Femur (tissue), 1 donor: ENCODE measurements at regions not wholly inside any gene's neighbourhood (a gene's known extent, or its start where the extent isn't known, plus 50 kb on each side); places are given as distances from the start of the nearest gene placed in this dataset.
"Not testable (repeated sequence)": the region's sequence is repeated elsewhere in the genome, so short reads cannot be mapped to it uniquely, and the experiment has no call there.

ENCODE experiments used
- DNase-seq: peaks from one replicate; pipeline ENCODE4 v3.0.0-alpha.2; 2017

DNA sequence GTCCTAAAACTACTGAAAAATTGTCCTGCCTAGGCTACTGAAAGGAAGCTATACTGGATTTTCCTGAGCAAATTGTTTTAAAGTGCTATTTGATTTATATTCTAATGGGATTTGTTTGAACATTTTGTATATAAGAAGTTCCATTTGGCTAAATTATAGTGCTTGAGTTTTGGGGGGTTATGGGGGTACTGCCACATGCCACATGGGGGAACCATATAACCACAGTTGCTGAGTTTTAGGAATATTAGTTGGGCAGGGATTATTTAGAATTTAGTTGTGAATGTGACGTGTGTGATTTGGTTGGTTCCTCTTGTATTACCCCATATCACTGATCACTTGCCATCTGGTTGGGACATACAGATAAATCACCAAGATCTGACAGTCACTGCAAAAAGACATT, 224.5 kb upstream of the TAPT1 start:
- DNase-seq = no peak

- DNase-seq = no peak
Observed at GRCh38 chr4:16450031-16450430, 223.8 kb upstream of the TAPT1 start.

- DNase-seq = no peak
Observed at GRCh38 chr4:16449406-16449805, 223.1 kb upstream of the TAPT1 start.

DNA sequence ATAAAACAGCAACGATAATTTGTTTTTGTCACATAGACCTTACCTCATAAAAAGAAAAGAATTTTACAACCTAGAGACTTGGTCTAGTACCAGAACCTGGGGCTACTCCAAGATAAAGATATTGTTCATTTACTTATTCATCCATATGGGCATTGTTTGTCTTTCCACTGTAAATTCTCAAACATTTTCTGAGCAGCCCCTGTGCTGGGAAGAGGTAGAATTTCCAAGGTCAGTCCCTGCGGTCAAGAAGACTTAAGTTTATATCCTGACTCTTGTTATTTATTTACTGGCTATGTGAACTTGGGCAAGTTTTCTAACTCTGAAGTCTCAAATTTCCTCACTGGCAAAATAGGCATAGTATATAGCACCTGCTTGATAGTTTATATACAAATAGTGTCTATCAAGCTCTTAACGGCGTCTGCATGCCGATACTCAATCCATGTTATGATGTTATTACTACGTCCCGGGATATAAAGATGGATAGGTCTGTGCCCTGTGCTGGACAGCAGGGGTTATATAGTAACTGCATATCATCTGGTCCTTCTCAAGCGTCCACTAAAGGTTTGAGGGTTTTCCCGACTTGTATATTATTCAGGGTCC, 222.1 kb upstream of the TAPT1 start:
- no peak for DNase-seq

DNA sequence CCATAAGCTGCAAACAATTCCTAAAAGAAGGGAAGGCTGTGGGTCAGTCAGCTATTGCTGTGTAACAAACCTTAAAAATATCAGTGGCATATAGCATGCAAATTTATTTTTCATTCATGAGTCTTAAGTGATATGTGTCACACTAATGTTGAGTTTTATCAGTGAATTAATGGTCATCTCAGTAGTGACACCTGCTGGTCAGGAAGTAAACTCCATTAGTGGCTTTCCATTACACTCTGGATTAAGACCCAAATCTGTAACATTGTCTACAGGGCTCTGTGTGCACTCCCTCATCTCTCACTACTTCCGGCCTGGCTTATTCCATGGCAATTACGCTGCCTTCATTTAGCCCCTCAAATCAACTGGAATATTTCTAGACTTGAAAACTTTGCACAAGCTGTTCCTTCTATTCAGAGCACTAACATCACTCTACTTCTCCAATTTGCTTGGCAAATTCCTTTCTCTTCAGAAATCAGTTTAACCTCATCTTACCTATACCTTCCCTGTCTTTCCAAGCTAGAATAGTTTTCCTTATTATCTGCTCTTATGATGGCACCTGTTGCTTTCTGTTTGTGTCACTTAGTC, 217.3 kb upstream of the TAPT1 start:
- DNase-seq = no peak

GRCh38 chr4:16442296-16442695, 216.0 kb upstream of the TAPT1 start:
- DNase-seq = no peak

DNA sequence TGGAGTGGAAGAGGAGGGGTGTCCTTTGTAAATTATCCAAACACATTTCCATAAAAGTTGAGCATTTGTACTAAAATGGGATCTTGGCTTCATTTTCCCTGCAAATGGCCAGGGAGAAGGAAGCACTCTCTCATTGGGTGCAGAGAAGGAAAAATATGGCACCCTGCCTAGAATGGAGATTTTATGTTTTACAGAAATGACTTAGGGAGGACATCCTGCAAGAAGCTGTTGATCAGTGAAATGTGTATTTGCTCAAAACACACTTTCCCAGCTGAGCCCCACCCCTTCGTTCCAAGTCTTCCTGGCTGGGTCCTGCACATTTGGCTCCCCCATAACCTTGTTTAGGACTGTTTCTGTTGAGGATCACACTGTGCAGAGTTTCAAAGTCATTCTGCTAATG, 213.5 kb upstream of the TAPT1 start:
- DNase-seq = peak; percentile 49

- no peak for DNase-seq
Observed at GRCh38 chr4:16438986-16439385, 212.7 kb upstream of the TAPT1 start.

- no peak for DNase-seq
Observed at GRCh38 chr4:16437836-16438235, 211.6 kb upstream of the TAPT1 start.

GRCh38 chr4:16431866-16432265, 205.6 kb upstream of the TAPT1 start:
- DNase-seq = no peak

- peak; percentile 24 for DNase-seq
Observed at GRCh38 chr4:16418814-16419213, 192.5 kb upstream of the TAPT1 start.

GRCh38 chr4:16417198-16417597, 190.9 kb upstream of the TAPT1 start:
- DNase-seq = no peak

DNA sequence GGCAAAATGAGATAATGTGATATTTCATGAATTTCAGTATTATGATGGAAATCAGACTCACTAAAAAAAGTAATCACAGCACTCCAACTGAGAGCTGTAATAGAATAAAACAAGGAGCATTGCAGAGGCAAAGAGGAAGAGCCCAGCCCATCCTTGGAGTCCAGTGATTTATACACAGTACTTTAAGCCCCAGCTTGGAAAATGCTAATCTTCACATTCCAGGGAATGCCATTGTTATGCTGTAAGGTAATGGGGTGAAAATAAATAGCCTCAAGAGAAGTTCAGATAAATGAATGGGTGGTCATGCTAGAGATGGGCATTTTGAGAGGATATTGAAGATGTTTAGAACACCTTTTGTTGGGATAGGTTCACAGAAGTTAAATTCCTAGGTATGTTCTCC, 190.3 kb upstream of the TAPT1 start:
- no peak for DNase-seq

GRCh38 chr4:16415751-16416150, 189.5 kb upstream of the TAPT1 start:
- DNase-seq = no peak

DNA sequence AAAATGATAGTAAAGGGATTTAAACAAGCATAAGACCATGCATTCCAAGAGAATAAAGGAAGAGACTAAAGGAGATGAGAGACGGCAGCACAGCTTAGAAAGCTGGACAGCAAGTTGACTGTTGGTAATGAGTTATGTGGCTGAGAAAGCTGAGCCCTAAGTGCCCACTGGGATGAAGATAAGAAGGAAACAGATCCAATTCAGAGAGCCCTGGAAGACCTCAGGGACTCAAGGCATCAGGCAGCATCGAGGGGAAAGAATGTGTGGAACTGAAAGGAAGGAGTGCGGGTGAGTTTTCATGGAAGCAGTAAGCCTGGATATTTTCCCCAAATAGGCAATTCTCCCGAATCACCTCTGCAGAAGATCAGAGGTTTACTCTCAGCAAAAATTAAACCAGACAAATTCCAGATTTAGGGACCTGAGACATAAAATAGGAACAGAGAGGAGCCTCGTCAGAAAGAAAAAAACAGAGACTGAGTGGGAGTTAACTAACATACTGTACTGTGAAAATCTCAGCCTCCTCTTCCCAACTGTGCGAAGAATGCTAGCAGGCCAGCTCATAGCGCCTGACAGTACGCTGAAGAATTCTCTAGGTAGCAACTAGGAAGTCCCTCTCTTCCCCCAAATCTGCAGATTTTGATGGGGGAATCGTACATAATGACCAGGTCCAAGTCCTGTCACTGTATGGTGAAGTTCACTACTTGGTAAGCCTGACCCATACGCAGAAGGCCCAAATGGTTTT, 187.7 kb upstream of the TAPT1 start:
- no peak for DNase-seq

GRCh38 chr4:16411501-16412085, 185.3 kb upstream of the TAPT1 start:
- no peak for DNase-seq

- not testable (repeated sequence) for DNase-seq
Observed at GRCh38 chr4:16393216-16393615, 166.9 kb upstream of the TAPT1 start.

- no peak for DNase-seq
Observed at GRCh38 chr4:16391196-16391595, 164.9 kb upstream of the TAPT1 start.

- DNase-seq = no peak
Observed at GRCh38 chr4:16387448-16387847, 161.2 kb upstream of the TAPT1 start.

- DNase-seq = peak; percentile 28
Observed at GRCh38 chr4:16386711-16387320, 160.5 kb upstream of the TAPT1 start.

DNA sequence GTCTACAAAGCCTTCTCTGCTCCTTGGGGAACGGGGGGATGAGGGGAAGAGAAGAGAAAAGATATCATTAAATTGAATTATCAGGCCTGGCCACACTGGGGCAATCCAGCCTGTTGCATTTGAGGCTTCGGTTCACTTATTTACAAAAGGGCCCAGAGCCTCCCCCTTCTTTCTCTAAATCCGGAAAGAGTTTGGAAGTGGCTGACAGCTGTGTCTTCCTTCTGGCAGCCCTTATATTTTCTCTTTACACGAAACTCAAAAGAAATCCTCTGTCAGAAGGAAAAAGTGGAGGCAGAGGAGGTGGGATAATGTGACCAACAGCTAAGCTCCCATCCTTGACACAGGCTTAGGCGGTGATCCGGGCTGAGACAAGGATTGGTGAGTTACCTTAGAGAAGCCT, 158.3 kb upstream of the TAPT1 start:
- DNase-seq = peak; percentile 43

DNA sequence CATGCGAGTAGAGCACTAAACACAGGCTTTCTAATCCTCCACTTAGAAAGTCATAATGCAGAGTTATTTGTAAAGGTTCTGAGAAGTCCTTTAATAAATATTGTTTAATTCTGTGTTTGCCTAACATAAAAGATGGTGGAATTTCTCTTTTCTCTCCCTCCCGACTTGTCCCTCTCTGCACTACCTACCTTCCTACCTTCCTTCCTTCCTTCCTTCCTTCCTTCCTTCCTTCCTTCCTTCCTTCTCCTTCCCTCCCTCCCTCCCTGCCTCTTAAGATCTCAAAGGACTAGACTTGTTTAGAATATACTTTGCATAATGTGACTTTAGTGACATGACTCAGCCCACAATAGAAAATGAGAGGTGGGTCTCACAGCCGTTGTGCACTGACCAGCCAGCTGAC, 156.3 kb upstream of the TAPT1 start:
- no peak for DNase-seq

GRCh38 chr4:16377887-16378286, 151.6 kb upstream of the TAPT1 start:
- DNase-seq = no peak
